ENCODE measurements at regions not wholly inside any gene's neighbourhood (a gene's known extent, or its start where the extent isn't known, plus 50 kb on each side); places are given as distances from the start of the nearest gene placed in this dataset.
A peak's percentile ranks its signal among the peaks of the same experiment; 100 is the strongest.

DNA sequence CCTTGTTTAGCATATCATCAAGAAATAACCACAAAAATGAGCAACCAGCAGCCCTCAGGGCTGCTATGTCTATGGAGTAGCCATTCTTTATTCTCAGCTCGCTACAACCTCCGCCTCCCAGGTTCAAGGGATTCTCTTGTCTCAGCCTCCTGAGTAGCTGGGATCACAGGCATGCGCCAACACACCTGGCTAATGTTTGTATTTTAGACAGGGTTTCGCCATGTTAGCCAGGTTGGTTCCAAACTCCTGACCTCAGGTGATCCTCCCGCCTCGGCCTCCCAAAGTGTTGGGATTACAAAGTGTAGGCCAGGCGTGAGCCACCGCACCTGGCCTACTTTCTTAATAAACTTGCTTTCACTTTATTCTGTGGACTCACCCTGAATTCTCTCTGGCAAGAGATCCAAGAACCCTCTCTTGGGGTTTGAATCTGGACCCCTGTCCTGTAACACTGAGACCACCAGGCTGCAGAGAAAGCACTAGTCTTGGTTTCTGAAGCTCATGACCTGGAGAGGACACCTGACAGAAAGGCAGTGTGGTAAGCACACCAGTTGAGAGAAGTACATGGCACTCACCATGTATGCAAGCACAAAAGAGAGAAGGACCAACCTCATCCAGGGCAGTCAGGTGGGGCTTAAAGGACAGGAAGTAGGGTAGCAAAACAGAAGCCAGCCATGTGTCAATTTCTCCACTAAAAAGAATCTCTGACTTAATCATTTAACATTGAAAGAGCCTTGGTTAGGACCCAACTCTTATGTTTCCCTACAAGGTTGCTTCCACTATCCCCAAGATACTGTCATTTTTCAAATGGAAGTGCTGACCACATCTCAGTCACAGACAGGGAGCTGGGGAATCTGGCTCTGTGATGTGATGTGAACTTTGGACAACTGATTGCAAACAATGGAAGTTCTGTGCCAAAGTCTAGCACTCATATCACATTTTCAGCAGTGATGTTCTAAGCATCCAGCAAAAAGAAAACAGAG is 97.4 kb upstream of the DST start (continued):
- TF ChIP-seq, protein P1, sequence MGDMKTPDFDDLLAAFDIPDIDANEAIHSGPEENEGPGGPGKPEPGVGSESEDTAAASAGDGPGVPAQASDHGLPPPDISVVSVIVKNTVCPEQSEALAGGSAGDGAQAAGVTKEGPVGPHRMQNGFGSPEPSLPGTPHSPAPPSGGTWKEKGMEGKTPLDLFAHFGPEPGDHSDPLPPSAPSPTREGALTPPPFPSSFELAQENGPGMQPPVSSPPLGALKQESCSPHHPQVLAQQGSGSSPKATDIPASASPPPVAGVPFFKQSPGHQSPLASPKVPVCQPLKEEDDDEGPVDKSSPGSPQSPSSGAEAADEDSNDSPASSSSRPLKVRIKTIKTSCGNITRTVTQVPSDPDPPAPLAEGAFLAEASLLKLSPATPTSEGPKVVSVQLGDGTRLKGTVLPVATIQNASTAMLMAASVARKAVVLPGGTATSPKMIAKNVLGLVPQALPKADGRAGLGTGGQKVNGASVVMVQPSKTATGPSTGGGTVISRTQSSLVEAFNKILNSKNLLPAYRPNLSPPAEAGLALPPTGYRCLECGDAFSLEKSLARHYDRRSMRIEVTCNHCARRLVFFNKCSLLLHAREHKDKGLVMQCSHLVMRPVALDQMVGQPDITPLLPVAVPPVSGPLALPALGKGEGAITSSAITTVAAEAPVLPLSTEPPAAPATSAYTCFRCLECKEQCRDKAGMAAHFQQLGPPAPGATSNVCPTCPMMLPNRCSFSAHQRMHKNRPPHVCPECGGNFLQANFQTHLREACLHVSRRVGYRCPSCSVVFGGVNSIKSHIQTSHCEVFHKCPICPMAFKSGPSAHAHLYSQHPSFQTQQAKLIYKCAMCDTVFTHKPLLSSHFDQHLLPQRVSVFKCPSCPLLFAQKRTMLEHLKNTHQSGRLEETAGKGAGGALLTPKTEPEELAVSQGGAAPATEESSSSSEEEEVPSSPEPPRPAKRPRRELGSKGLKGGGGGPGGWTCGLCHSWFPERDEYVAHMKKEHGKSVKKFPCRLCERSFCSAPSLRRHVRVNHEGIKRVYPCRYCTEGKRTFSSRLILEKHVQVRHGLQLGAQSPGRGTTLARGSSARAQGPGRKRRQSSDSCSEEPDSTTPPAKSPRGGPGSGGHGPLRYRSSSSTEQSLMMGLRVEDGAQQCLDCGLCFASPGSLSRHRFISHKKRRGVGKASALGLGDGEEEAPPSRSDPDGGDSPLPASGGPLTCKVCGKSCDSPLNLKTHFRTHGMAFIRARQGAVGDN (CRISPR knock-in tag; IDR thresholded peaks at IDR 0.05), result no peak
- TF ChIP-seq PITX1 (CRISPR knock-in tag; IDR thresholded peaks at IDR 0.05), result peak; percentile 44; the same call in 1 of the 2 replicates
- TF ChIP-seq ZNF652 (CRISPR knock-in tag; IDR thresholded peaks at IDR 0.05; ENCODE audit: borderline replicate concordance, low read depth), result no peak
- no peak for TF ChIP-seq ZNF326 (CRISPR knock-in tag; IDR thresholded peaks at IDR 0.05; ENCODE audit: borderline replicate concordance)
- TF ChIP-seq ZNF570 (CRISPR knock-in tag; IDR thresholded peaks at IDR 0.05; ENCODE audit: borderline replicate concordance), result no peak
- no peak for TF ChIP-seq NKX3-1 (CRISPR knock-in tag; IDR thresholded peaks at IDR 0.05)
- TF ChIP-seq, protein P2, sequence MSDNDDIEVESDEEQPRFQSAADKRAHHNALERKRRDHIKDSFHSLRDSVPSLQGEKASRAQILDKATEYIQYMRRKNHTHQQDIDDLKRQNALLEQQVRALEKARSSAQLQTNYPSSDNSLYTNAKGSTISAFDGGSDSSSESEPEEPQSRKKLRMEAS (IDR thresholded peaks at IDR 0.05), result no peak; the same call in 1 of the 2 replicates
- peak; percentile 39; the same call in 1 of the 2 replicates for TF ChIP-seq PRDM10 (CRISPR knock-in tag; IDR thresholded peaks at IDR 0.05; ENCODE audit: low read depth)
- TF ChIP-seq ZNF501 (CRISPR knock-in tag; IDR thresholded peaks at IDR 0.05), result peak; percentile 90
- no peak for TF ChIP-seq SRSF1 (optimal IDR thresholded peaks at IDR 0.05; ENCODE audit: low read depth, low read length)
- no peak for TF ChIP-seq ZNF549 (CRISPR knock-in tag; IDR thresholded peaks at IDR 0.05)
- no peak for TF ChIP-seq ZNF264 (CRISPR knock-in tag; IDR thresholded peaks at IDR 0.05)
- no peak for TF ChIP-seq ZNF121 (CRISPR knock-in tag; IDR thresholded peaks at IDR 0.05)
- no peak for TF ChIP-seq SUZ12 (IDR thresholded peaks at IDR 0.05; ENCODE audit: low read depth, low read length)
- peak; percentile 73; the same call in 1 of the 2 replicates for TF ChIP-seq IRF2 (CRISPR knock-in tag; IDR thresholded peaks at IDR 0.05)
- no peak for TF ChIP-seq PHB2 (IDR thresholded peaks at IDR 0.05; ENCODE audit: partially characterized antibody)
- no peak for TF ChIP-seq RORA (CRISPR knock-in tag; IDR thresholded peaks at IDR 0.05)
- peak; percentile 51; the same call in 1 of the 2 replicates for TF ChIP-seq ZNF362 (CRISPR knock-in tag; IDR thresholded peaks at IDR 0.05; ENCODE audit: borderline replicate concordance)
- TF ChIP-seq IRX3 (CRISPR knock-in tag; IDR thresholded peaks at IDR 0.05; ENCODE audit: borderline replicate concordance, low read depth), result no peak
- TF ChIP-seq ZNF496 (CRISPR knock-in tag; IDR thresholded peaks at IDR 0.05; ENCODE audit: insufficient replicate concordance), result no peak

All from HepG2 (cell line).